ENCODE measurements at regions not wholly inside any gene's neighbourhood (a gene's known extent, or its start where the extent isn't known, plus 50 kb on each side); places are given as distances from the start of the nearest gene placed in this dataset.

DNA sequence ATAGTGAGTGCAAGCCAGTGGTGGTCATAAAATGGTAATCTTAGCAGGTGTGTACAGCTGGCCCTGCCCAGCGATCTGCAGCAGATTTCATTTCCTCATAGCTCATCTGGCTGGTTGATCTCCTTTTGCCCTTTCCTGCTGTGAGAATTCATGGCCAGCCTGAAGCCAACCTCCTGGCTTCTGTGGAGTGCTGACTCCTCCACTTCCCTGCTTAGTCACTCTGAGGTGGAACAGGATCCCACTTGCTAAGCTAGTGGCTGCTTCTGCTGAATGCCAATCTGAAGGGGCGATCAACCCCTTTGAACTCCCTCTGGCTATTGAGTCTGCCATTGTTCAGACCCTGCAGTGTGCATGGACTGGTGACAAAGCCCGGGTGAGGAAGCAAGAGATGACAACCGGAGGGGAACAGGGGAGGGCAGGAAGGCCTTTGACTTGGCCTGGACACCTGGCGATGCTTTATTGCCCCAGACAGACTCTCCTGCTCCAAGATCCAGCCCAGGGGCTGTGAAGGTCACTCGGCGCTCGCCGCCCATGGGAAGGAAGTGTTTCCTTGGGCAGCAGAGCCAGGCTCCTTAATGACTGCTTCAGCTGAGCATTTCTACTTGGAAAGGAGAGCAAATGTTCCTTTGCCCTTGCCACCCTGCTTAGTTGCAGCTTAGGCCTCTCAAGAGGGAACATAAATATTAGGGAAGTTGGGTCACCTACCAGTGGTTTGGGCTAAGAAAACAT, 341.1 kb downstream of the ZSWIM6 start:
- TF ChIP-seq CTCF (IDR thresholded peaks at IDR 0.05) (no peak), JUN (IDR thresholded peaks at IDR 0.05) (no peak), KDM5A (IDR thresholded peaks at IDR 0.05) (no peak), POLR2A (IDR thresholded peaks at IDR 0.05; ENCODE audit: low read length) (no peak), PBX3 (IDR thresholded peaks at IDR 0.05) (no peak), EP300 (IDR thresholded peaks at IDR 0.05) (no peak), CBX8 (IDR thresholded peaks at IDR 0.05) (no peak), CHD2 (IDR thresholded peaks at IDR 0.05; ENCODE audit: low read length, partially characterized antibody) (no peak)
- TF ChIP-seq, protein P1, sequence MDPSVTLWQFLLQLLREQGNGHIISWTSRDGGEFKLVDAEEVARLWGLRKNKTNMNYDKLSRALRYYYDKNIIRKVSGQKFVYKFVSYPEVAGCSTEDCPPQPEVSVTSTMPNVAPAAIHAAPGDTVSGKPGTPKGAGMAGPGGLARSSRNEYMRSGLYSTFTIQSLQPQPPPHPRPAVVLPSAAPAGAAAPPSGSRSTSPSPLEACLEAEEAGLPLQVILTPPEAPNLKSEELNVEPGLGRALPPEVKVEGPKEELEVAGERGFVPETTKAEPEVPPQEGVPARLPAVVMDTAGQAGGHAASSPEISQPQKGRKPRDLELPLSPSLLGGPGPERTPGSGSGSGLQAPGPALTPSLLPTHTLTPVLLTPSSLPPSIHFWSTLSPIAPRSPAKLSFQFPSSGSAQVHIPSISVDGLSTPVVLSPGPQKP (IDR thresholded peaks at IDR 0.05; ENCODE audit: low read depth, low read length) = no peak
